SIG-M5 treated with dmso at 0.1 percent for 504 hours (cell line): ENCODE measurements at regions not wholly inside any gene's neighbourhood (a gene's known extent, or its start where the extent isn't known, plus 50 kb on each side); places are given as distances from the start of the nearest gene placed in this dataset.
"Not testable (repeated sequence)": the region's sequence is repeated elsewhere in the genome, so short reads cannot be mapped to it uniquely, and the experiment has no call there.

Experiments used
- DNase-seq: peaks from one replicate; lab custom pipeline; 2025; ENCODE audit not compliant: unreplicated experiment; lab: John Stamatoyannopoulos, UW

- DNase-seq, result no peak
These were observed 387.1 kb upstream of the PAPPA start for GRCh38 chr9:115766370-115766955.

- no peak for DNase-seq
These were observed 383.1 kb upstream of the PAPPA start for GRCh38 chr9:115770521-115770920.

GRCh38 chr9:115775659-115776058 lies 377.9 kb upstream of the PAPPA start:
- no peak for DNase-seq

- no peak for DNase-seq
These were observed 376.0 kb upstream of the PAPPA start for GRCh38 chr9:115777610-115778009.

- no peak for DNase-seq
These were observed 372.4 kb upstream of the PAPPA start for GRCh38 chr9:115781070-115781736.

- no peak for DNase-seq
These were observed 367.3 kb upstream of the PAPPA start for GRCh38 chr9:115786321-115786720.

- no peak for DNase-seq
These were observed 363.1 kb upstream of the PAPPA start for GRCh38 chr9:115790520-115790919.

GRCh38 chr9:115794921-115795475 lies 358.6 kb upstream of the PAPPA start:
- DNase-seq, result no peak

GRCh38 chr9:115799734-115800133 lies 353.9 kb upstream of the PAPPA start:
- DNase-seq, result no peak

GRCh38 chr9:115804206-115804605 lies 349.4 kb upstream of the PAPPA start:
- no peak for DNase-seq

- DNase-seq, result no peak
These were observed 345.5 kb upstream of the PAPPA start for GRCh38 chr9:115808108-115808507.

GRCh38 chr9:115808695-115809094 lies 344.9 kb upstream of the PAPPA start:
- no peak for DNase-seq

- no peak for DNase-seq
These were observed 343.4 kb upstream of the PAPPA start for GRCh38 chr9:115810166-115810565.

- DNase-seq, result no peak
These were observed 339.5 kb upstream of the PAPPA start for GRCh38 chr9:115814081-115814480.

- DNase-seq, result no peak
These were observed 337.8 kb upstream of the PAPPA start for GRCh38 chr9:115815786-115816185.

- not testable (repeated sequence) for DNase-seq
These were observed 334.9 kb upstream of the PAPPA start for GRCh38 chr9:115818651-115819050.

- no peak for DNase-seq
These were observed 321.6 kb upstream of the PAPPA start for GRCh38 chr9:115832031-115832430.

GRCh38 chr9:115837618-115838017 lies 316.0 kb upstream of the PAPPA start:
- no peak for DNase-seq

GRCh38 chr9:115838417-115838816 lies 315.2 kb upstream of the PAPPA start:
- DNase-seq, result no peak

- not testable (repeated sequence) for DNase-seq
These were observed 309.2 kb upstream of the PAPPA start for GRCh38 chr9:115844433-115844832.

- DNase-seq, result no peak
These were observed 307.8 kb upstream of the PAPPA start for GRCh38 chr9:115845648-115846312.

- DNase-seq, result no peak
These were observed 306.4 kb upstream of the PAPPA start for GRCh38 chr9:115847216-115847615.
